Lower leg skin (tissue), 4 donors: ENCODE measurements at regions not wholly inside any gene's neighbourhood (a gene's known extent, or its start where the extent isn't known, plus 50 kb on each side); places are given as distances from the start of the nearest gene placed in this dataset.
"Not testable (repeated sequence)": the region's sequence is repeated elsewhere in the genome, so short reads cannot be mapped to it uniquely, and the experiment has no call there.

Experiments used
- DNase-seq, 2 donors: peaks; one replicate each; pipeline ENCODE4 v3.0.0-alpha.2; 2019; ENCODE audit warnings: low spot score in 2 of 2
- H3K4me3 ChIP-seq: fragments of 200-600 bp; sonication (generic); 2 replicates; pipeline ENCODE4 v1.5.1; 2017; ENCODE audit warnings: mild to moderate bottlenecking, low read depth; ENCODE audit not compliant: poor library complexity, severe bottlenecking
- CTCF ChIP-seq, 3 donors: fragments of 450-650 bp; IDR thresholded peaks; one replicate each; pipeline ENCODE4 v1.5.1; 2016; ENCODE audit warnings: antibody characterized with exemption in 3 of 3, mild to moderate bottlenecking in 3 of 3, moderate library complexity in 2 of 3
- POLR2A ChIP-seq, 2 donors: fragments of 450-650 bp; IDR thresholded peaks; one replicate each; pipeline ENCODE4 v1.6.1; 2016 to 2017; ENCODE audit warnings: antibody characterized with exemption in 2 of 2, mild to moderate bottlenecking in 1 of 2, moderate library complexity in 1 of 2
- WGBS, 2 donors: methylation state at CpG; one replicate each; pipeline ENCODE4 v1.1.5; 2018; 5-methylcytosine and 5-hydroxymethylcytosine counted together
- intact Hi-C: fragments of 100-400 bp; cut with DNase I; formaldehyde crosslinking; loops from one replicate; pipeline ENCODE4 v1.15.0; 2023; ENCODE audit warnings: low total_unique reads

GRCh38 chrX:46185923-46186810 is 359.1 kb downstream of the ZNF674 start:
- H3K4me3 ChIP-seq = no peak overlapping the region
- intact Hi-C loops = no loop called here
- no peak for DNase-seq
- TF ChIP-seq POLR2A (IDR thresholded peaks at IDR 0.05) (no peak), CTCF (IDR thresholded peaks at IDR 0.05) (no peak)
- 41 to 53% methylated on average over 7 of the region's 7 CpGs for WGBS, 2 donors

- intact Hi-C loops = no loop called here
- DNase-seq = no peak
- 44 to 49% methylated on average over 2 of the region's 2 CpGs for WGBS, 2 donors
- no peak overlapping the region for H3K4me3 ChIP-seq
- TF ChIP-seq POLR2A (IDR thresholded peaks at IDR 0.05) = no peak
- TF ChIP-seq CTCF (IDR thresholded peaks at IDR 0.05) = no peak
These were observed 360.5 kb downstream of the ZNF674 start for GRCh38 chrX:46184749-46185148.

- DNase-seq = no peak
- H3K4me3 ChIP-seq = no peak overlapping the region
- 23 to 67% methylated on average over 3 of the region's 3 CpGs for WGBS, 2 donors
- TF ChIP-seq CTCF (IDR thresholded peaks at IDR 0.05) (no peak), POLR2A (IDR thresholded peaks at IDR 0.05) (no peak)
- intact Hi-C loops = no loop called here
These were observed 364.9 kb downstream of the ZNF674 start for GRCh38 chrX:46180258-46180687.

- no peak overlapping the region for H3K4me3 ChIP-seq
- no peak for TF ChIP-seq POLR2A (IDR thresholded peaks at IDR 0.05)
- no peak for TF ChIP-seq CTCF (IDR thresholded peaks at IDR 0.05)
- 66 to 76% methylated on average over 2 to 3 of the region's 3 CpGs for WGBS, 2 donors
- DNase-seq = no peak
- intact Hi-C loops = no loop called here
These were observed 365.5 kb downstream of the ZNF674 start for GRCh38 chrX:46179748-46180147.

GRCh38 chrX:46178763-46179162 is 366.5 kb downstream of the ZNF674 start:
- WGBS, 2 donors = 45 to 73% methylated on average over 1 of the region's 1 CpG
- TF ChIP-seq POLR2A (IDR thresholded peaks at IDR 0.05) = no peak
- no peak for TF ChIP-seq CTCF (IDR thresholded peaks at IDR 0.05)
- H3K4me3 ChIP-seq = no peak overlapping the region
- DNase-seq = no peak
- intact Hi-C loops = no loop called here

DNA sequence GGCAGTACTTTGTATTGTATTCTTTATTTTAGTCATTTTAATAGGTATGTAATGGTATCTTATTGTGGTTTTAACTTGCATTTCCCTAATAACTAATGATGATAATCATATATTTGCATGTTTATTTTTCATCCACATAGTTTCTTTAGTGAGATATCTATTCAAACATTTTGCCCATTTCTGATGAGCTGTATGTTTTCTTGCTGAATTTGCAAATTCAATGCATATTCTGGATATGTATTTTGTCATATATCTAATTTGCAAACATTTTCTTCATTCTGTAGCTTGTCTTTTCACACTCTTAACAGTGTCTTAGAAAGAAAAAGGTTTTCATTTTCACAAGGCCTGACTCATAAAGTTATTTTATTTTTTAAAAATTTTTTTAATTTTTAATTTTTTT is 372.1 kb downstream of the ZNF674 start:
- no peak overlapping the region for H3K4me3 ChIP-seq
- TF ChIP-seq CTCF (IDR thresholded peaks at IDR 0.05) (no peak), POLR2A (IDR thresholded peaks at IDR 0.05) (no peak)
- intact Hi-C loops = no loop called here
- DNase-seq = no peak

DNA sequence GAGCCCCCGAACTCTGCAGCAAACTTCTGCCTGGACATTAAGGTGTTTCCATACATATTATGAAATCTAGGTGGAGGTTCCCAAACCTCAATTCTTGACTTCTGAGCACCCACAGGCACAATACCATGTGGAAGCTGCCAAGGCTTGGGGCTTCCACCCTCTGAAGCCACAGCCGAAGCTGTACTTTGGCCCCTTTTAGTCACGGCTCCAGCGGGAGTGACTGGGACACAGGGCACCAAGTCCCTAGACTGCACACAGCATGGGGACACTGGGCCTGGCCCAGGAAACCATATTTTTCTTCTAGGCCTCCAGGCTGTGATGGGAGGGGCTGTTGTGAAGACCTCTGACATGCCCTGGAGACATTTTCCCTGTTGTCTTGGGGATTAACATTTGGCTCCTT is 373.8 kb downstream of the ZNF674 start:
- H3K4me3 ChIP-seq, DNase-seq, intact Hi-C loops: not testable (repeated sequence)
- WGBS, 2 donors = 98 to 100% methylated on average over 1 to 4 of the region's 4 CpGs
